HG03159 (cell line): ENCODE measurements at regions not wholly inside any gene's neighbourhood (a gene's known extent, or its start where the extent isn't known, plus 50 kb on each side); places are given as distances from the start of the nearest gene placed in this dataset.

Source experiments
- ATAC-seq: cut with Tn5 transposase; IDR thresholded peaks from one replicate; pipeline ENCODE4 v1.9.1; 2021; ENCODE audit warnings: mild to moderate bottlenecking, moderate library complexity; ENCODE audit not compliant: unreplicated experiment

- no peak for ATAC-seq
Observed at GRCh38 chr1:193794239-193794638, 607.8 kb upstream of the B3GALT2 start.

DNA sequence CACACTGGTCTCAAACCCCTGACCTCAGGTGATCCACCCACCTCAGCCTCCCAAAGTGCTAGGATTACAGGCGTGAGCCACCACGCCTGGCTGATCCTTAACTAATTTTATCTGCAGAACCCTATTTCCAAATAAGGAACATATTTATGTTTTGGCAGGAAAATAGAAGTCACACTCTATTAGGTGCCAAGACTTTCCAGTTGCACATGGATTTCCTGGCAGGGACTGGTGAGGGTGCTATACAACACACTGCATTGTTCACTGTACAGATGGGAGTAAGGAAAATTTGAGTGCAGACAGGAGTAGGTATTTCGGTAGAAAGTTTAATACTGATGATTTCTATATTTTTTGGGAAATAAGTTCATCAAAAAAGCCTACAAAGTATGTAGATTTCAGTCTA, 605.3 kb upstream of the B3GALT2 start:
- ATAC-seq, result no peak

DNA sequence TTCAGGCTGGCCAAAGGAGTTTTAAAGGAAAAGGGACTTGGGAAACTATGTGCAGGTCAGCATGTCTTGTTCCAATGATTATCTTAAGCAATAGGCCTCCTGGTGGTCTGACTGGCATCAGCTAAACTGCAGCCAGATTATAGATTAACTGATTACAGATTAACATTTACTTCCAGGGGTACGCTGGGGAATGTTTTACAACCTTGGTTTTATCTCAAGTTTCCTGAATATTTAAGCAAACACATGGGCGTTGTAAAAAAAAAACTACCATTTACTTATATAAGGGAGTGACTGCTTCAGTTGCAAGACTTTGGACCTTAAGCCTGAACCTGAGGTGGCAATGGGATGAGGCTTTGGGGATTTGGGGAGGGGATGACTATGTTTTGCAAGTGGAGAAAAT, 600.6 kb upstream of the B3GALT2 start:
- no peak for ATAC-seq

GRCh38 chr1:193785850-193786420, 599.5 kb upstream of the B3GALT2 start:
- no peak for ATAC-seq

- no peak for ATAC-seq
Observed at GRCh38 chr1:193774536-193775323, 588.3 kb upstream of the B3GALT2 start.

- no peak for ATAC-seq
Observed at GRCh38 chr1:193771596-193771995, 585.2 kb upstream of the B3GALT2 start.

DNA sequence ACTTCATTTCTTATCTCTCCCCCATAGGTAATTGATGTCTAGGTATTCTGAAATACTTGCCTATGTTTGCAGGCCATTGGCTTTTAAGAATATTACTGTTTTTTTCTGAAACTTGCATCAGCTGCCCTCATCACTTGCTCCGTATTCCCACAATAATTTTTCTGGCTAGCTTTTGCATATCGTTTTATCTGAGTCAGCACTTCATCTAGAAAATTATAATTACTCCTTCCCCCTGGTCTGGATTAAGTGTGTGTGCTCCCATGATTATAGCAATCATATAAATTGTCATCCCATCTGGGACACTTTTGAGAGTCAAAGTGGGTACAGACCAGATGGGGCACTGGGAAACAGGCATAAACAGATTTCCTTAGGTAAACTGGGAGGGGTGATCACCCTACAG, 583.2 kb upstream of the B3GALT2 start:
- no peak for ATAC-seq

DNA sequence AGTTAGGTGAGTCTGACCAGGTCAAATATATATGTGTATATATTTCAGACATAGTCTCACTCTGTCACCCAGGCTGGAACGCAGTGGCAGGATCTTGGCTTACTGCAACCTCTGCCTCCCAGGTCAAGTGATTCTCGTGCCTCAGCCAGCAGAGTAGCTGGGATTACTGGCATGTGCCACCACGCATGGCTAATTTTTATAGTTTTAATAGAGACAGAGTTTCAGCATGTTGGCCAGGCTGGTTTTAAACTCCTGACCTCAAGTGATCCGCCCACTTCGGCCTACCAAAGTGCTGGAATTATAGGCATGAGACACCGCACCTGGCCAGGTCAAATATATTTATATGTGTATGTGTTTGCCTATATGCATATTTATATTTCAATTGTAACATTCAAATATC, 581.5 kb upstream of the B3GALT2 start:
- no peak for ATAC-seq

DNA sequence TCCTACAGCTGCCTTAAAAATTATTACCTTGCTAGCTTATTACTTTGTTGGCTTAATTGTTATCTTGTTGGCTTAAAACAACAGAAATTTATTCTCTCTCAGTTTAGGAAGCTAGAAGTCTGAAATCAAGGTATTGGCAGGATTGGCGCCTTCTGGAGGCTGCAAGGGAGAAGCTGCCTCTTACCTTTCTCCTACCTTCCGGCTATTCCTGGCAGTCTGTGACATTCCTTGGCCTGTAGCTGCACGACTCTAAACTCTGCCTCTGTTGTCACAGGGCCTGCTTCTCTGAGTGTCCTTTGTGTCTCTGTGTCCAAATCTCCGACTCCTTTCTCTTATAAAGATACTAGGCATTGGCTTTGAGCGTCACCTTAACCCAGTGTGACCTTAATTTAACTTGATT, 579.9 kb upstream of the B3GALT2 start:
- ATAC-seq, result no peak

- no peak for ATAC-seq
Observed at GRCh38 chr1:193763266-193763665, 576.9 kb upstream of the B3GALT2 start.

DNA sequence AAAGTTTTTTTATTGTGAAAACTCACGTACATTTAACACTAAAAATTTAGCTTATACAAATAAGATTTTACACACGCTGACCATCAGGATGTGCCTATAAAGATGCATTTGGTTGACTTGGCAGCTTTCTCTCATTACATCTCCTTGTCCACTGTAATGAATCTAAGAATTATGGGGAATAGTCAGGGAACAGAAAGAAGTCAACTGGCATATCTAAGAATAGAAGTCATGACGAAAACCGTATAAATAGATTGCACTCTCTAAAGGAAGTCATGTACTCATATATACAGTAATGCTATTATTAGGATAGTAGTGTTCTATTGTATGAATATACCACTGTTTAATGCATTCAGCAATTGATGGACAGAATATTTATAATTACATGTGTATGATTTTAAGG, 575.8 kb upstream of the B3GALT2 start:
- ATAC-seq, result no peak

DNA sequence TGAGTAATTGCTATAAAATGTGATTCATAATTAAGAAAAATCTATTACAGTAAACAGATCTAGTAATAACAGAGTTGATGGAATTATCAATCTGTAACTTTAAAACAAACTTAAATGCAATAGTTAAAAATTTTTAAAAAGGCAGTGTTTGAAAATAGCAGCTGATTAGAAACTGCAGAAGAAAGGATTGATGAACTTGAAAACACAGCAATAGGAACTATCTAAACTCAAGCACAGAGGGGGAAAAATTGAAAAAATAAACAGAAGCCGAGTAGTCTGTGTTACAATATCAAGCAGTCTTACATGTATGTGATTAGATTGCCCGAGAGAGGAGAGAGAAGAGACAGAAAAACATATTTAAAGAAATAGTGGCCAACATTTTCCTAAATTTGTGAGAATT, 569.0 kb upstream of the B3GALT2 start:
- no peak for ATAC-seq

GRCh38 chr1:193754732-193755427, 568.5 kb upstream of the B3GALT2 start:
- no peak for ATAC-seq

GRCh38 chr1:193754151-193754550, 567.7 kb upstream of the B3GALT2 start:
- ATAC-seq, result no peak

DNA sequence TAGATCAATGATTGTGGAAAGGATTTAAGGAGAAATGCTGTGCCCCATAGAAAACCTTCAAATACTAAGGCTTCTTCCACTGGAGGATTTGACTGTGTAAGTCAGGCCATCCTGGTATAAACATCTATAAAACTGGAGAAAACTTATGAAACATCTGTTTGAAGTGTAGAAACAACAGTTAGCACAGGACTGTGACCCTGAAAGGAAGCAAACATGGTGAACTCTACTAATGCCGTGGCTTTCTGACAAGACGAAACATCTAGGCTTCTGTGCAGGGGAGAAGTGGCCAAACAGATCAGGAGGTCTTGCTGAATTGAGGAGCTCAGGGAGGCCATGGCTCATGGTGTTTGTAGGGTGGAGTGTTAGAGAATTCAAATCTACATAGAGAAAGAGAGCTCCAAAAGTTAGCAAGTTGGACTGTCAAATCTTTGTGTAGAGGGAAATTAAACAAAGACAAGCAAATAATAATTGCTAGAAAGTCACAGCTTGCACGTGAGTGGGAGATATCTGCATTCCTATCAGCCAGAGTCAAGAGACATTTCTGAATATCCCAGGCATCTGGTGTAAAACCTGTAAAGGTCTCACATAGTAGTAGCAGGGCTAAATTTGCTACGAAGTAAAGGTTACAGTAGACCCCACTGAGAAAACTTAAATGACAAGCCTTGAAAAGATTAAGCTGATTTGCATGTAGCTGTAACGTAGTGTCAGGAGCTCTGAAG, 566.8 kb upstream of the B3GALT2 start:
- no peak for ATAC-seq

- no peak for ATAC-seq
Observed at GRCh38 chr1:193749868-193750267, 563.5 kb upstream of the B3GALT2 start.

DNA sequence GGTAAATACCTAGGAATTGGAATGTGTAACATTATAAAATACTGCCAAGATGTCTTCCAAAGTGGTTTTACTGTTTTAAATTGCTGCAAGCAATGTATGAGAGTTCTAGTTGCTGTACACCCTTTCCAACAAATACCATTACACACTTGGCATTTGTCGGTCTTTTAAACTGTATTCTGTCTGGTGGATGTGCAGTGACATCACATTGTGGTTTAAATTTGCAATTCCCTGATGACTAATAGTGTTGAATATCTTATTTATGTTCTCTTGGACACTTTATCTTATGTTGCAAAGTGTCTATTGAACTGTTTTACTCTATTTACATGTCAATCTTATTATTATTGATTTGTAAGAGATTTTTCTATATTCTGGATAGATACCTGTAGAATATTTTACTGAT, 561.2 kb upstream of the B3GALT2 start:
- no peak for ATAC-seq

GRCh38 chr1:193741228-193741627, 554.8 kb upstream of the B3GALT2 start:
- ATAC-seq, result no peak

- no peak for ATAC-seq
Observed at GRCh38 chr1:193740762-193741161, 554.3 kb upstream of the B3GALT2 start.

DNA sequence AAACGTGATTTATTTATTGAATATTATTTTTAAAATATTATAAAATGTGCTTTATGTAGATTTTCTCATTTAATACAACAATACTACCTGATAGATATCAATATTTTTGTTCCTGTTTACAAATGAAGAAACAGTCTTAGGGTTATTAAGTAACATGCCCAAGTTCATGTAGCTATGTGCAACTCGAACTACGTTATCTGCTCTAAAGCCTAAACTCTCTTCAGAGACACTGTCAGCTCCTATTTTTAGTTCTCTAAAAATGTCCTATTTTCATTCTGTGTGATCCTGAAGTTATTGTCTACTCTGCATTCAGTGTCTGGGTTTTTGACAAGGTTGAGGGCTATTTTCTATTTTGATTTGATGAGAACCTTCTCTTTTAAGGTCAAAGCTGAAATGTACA, 550.1 kb upstream of the B3GALT2 start:
- no peak for ATAC-seq

- no peak for ATAC-seq
Observed at GRCh38 chr1:193733674-193734073, 547.3 kb upstream of the B3GALT2 start.

DNA sequence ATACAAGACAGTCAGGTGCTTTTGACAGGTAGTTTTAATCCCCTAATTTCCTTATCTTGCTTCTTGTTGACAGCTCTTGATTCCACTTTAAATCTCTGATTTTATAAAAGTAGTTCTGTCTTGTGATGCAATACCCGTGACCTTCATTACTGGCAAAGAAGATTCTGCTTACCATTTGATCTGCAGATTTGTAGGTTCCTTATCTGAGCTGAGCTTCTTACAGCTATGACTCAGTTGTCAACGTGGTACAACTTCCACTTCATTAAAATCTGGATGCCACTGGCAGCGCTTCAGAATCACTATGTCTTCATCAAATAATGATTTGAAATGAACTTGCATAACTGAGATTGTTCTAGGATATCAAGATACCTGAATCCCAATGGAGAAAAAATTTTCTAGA, 543.6 kb upstream of the B3GALT2 start:
- ATAC-seq, result no peak
